ENCODE measurements at regions not wholly inside any gene's neighbourhood (a gene's known extent, or its start where the extent isn't known, plus 50 kb on each side); places are given as distances from the start of the nearest gene placed in this dataset.

- TF ChIP-seq, protein P1, sequence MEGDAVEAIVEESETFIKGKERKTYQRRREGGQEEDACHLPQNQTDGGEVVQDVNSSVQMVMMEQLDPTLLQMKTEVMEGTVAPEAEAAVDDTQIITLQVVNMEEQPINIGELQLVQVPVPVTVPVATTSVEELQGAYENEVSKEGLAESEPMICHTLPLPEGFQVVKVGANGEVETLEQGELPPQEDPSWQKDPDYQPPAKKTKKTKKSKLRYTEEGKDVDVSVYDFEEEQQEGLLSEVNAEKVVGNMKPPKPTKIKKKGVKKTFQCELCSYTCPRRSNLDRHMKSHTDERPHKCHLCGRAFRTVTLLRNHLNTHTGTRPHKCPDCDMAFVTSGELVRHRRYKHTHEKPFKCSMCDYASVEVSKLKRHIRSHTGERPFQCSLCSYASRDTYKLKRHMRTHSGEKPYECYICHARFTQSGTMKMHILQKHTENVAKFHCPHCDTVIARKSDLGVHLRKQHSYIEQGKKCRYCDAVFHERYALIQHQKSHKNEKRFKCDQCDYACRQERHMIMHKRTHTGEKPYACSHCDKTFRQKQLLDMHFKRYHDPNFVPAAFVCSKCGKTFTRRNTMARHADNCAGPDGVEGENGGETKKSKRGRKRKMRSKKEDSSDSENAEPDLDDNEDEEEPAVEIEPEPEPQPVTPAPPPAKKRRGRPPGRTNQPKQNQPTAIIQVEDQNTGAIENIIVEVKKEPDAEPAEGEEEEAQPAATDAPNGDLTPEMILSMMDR (IDR thresholded peaks at IDR 0.05; ENCODE audit: control insufficient read depth, insufficient read depth, low read depth, low read length, missing control alignments): no peak
- DNase-seq (ENCODE audit: low read depth): no peak
- H3K4me3 ChIP-seq (ENCODE audit: control insufficient read depth, low read depth, low read length): no peak overlapping the region
Observed at GRCh38 chr22:47397673-47398072, 635.2 kb downstream of the TBC1D22A start.

- TF ChIP-seq, protein P1 (IDR thresholded peaks at IDR 0.05; ENCODE audit: control insufficient read depth, insufficient read depth, low read depth, low read length, missing control alignments): no peak
- H3K4me3 ChIP-seq (ENCODE audit: control insufficient read depth, low read depth, low read length): no peak overlapping the region
Observed at GRCh38 chr22:47396515-47396914, 634.1 kb downstream of the TBC1D22A start.

DNA sequence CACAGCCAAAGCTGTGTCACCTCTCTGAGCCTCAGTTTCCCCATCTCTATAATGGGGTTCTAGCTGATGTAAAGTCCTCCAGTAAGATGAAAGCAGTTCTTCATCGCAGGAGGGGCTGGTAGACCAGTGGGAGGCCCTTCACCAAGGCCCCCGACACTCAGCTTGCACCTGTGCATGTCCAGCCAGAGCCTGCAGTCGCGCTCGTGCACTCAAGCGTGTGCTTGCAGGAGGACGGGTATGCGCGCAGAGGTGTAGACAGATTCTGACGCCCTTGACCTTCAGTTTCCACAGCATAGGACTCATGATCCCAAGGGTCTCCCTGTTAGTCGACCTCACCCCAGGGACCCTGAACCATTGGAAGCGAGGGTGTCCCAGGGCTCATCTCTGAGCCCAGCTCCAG is 633.7 kb downstream of the TBC1D22A start:
- no peak for DNase-seq (ENCODE audit: low read depth)
- TF ChIP-seq, protein P1 (IDR thresholded peaks at IDR 0.05; ENCODE audit: control insufficient read depth, insufficient read depth, low read depth, low read length, missing control alignments): no peak
- H3K4me3 ChIP-seq (ENCODE audit: control insufficient read depth, low read depth, low read length): no peak overlapping the region

More at GRCh38 chr22:47396515-47396914, 634.1 kb downstream of the TBC1D22A start:
- no peak for DNase-seq (ENCODE audit: low read depth)

GRCh38 chr22:47395481-47395880 is 633.0 kb downstream of the TBC1D22A start:
- no peak for DNase-seq (ENCODE audit: low read depth)

GRCh38 chr22:47394504-47395440 is 632.3 kb downstream of the TBC1D22A start:
- no peak for DNase-seq (ENCODE audit: low read depth)
- TF ChIP-seq, protein P1 (IDR thresholded peaks at IDR 0.05; ENCODE audit: control insufficient read depth, insufficient read depth, low read depth, low read length, missing control alignments): no peak

More at GRCh38 chr22:47395481-47395880, 633.0 kb downstream of the TBC1D22A start:
- H3K4me3 ChIP-seq (ENCODE audit: control insufficient read depth, low read depth, low read length): no peak overlapping the region
- TF ChIP-seq, protein P1 (IDR thresholded peaks at IDR 0.05; ENCODE audit: control insufficient read depth, insufficient read depth, low read depth, low read length, missing control alignments): no peak

DNA sequence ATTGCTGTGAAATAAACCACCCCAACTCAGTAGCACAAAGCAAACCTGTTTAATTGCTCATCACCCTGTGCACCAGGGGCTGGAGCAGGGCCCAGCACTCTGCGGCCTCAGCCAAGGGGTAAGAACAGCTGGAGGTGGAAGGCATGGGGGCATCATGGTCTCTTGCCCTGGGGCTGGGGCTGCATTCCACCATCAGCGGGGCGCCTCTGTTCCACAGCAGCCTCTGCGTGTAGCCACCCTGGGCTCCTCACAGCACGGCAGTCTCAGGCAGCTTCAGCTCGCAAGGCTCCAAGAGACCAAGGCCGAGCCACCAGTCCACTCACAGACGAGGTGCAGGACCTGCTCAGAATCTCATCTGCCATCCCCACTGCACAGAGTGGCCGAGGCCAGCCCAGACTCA is 630.7 kb downstream of the TBC1D22A start:
- TF ChIP-seq, protein P1 (IDR thresholded peaks at IDR 0.05; ENCODE audit: control insufficient read depth, insufficient read depth, low read depth, low read length, missing control alignments): no peak
- H3K4me3 ChIP-seq (ENCODE audit: control insufficient read depth, low read depth, low read length): no peak overlapping the region
- no peak for DNase-seq (ENCODE audit: low read depth)

More at GRCh38 chr22:47394504-47395440, 632.3 kb downstream of the TBC1D22A start:
- no peak overlapping the region for H3K4me3 ChIP-seq (ENCODE audit: control insufficient read depth, low read depth, low read length)

Data from AG09309 (cell line).